Suprapubic skin (tissue), 4 donors: ENCODE measurements at regions not wholly inside any gene's neighbourhood (a gene's known extent, or its start where the extent isn't known, plus 50 kb on each side); places are given as distances from the start of the nearest gene placed in this dataset.

Source experiments
- DNase-seq, 2 donors: peaks; one replicate each; pipeline ENCODE4 v3.0.0-alpha.2; 2019; ENCODE audit warnings: low spot score in 2 of 2
- H3K27ac ChIP-seq: fragments of 200-600 bp; sonication (generic); one replicate; pipeline ENCODE4 v1.5.1; 2019
- H3K27me3 ChIP-seq: fragments of 200-600 bp; sonication (generic); one replicate; pipeline ENCODE4 v1.5.1; 2019
- H3K36me3 ChIP-seq: fragments of 200-600 bp; sonication (generic); one replicate; pipeline ENCODE4 v1.5.1; 2019
- H3K4me1 ChIP-seq: fragments of 200-600 bp; sonication (generic); one replicate; pipeline ENCODE4 v1.5.1; 2019
- H3K4me3 ChIP-seq: fragments of 200-600 bp; sonication (generic); one replicate; pipeline ENCODE4 v1.5.1; 2019; ENCODE audit warnings: mild to moderate bottlenecking
- H3K9me3 ChIP-seq: fragments of 200-600 bp; sonication (generic); one replicate; pipeline ENCODE4 v1.5.1; 2019
- EP300 ChIP-seq: sonication (generic); formaldehyde crosslinking; IDR thresholded peaks from one replicate; pipeline ENCODE4 v1.6.1; 2017; ENCODE audit warnings: antibody characterized with exemption
- POLR2A ChIP-seq, 2 donors: fragments of 450-650 bp; IDR thresholded peaks; one replicate each; pipeline ENCODE4 v1.6.1; 2017; ENCODE audit warnings: antibody characterized with exemption in 2 of 2, mild to moderate bottlenecking in 2 of 2, moderate library complexity in 2 of 2
- POLR2AphosphoS5 ChIP-seq, 3 donors: sonication (generic); formaldehyde crosslinking; IDR thresholded peaks; one replicate each; pipeline ENCODE4 v1.6.1; 2017; ENCODE audit warnings: antibody characterized with exemption in 3 of 3
- WGBS: methylation state at CpG from one replicate; pipeline ENCODE4 v1.1.5; 2018; 5-methylcytosine and 5-hydroxymethylcytosine counted together
- TF ChIP-seq, protein P1 (sequence below), 2 donors: fragments of 200-600 bp in 1 of 2; fragments of 450-650 bp in 1 of 2; sonication (generic) in 1 of 2; IDR thresholded peaks; one replicate each; pipeline ENCODE4 v1.5.1; 2016 to 2019; ENCODE audit warnings: antibody characterized with exemption in 2 of 2, mild to moderate bottlenecking in 1 of 2, moderate library complexity in 1 of 2

DNA sequence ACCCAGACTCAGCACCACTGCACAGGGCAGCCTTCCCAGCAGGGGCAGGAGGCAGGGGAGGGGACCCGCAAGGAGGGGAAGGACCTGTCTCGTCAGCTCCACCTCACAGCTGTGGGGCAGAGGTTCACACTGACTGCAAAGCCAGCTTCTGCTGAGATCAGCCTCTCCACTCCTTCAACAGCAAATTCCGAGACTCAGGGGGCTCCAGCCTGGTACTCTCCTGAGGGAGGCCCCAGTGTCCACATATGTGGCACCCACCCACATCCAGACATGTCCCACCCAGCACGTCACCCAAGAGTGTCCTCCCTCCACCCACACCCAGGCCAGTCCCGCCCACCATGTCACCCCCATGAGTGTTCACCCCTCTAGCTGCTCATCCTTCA is 329.5 kb downstream of the NPHP4 start:
- Histone ChIP-seq H3K27me3 (peaks cover 20% of the 10 kb centered on the region), H3K9me3 (no peaks in the 10 kb centered on the region)

DNA sequence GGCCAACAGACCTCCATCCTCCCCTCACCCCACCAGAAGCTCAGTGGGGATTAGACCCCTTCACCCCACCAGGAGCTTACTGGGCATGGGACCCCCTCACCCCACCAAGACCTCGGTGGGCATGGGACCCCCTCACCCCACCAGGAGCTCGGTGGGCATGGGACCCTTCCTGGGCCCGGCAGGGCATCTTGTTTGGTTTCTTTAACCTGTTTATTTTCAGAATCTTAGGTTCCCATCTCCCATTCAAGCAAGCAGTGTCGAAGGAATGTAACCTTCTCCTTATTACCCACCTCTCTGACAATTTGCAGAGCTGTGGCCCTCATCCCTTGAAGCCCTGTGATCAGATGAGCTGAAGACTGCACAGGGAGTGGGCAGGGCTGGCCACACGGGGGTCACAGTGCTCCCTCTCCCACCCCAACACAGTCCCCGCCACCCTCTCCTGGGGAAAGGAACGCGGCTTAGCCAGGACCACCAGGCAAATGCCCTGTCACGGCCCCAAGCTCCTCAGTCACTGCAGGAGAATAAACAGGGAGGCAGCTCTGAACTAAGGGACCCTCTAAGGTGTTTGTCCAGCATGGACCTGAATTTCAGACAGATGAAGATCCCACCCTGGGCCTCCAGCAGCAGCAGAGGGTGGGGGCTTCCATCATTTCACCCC is 330.0 kb downstream of the NPHP4 start:
- DNase-seq = no peak
- Histone ChIP-seq H3K27me3 (peaks cover 20% of the 10 kb centered on the region), H3K27ac (no peak overlapping the region), H3K4me1 (peaks cover 29% of the 10 kb centered on the region), H3K36me3 (no peaks in the 10 kb centered on the region), H3K9me3 (no peaks in the 10 kb centered on the region), H3K4me3 (no peak overlapping the region)
- no peak for TF ChIP-seq POLR2AphosphoS5 (IDR thresholded peaks at IDR 0.05)
- TF ChIP-seq, protein P1, sequence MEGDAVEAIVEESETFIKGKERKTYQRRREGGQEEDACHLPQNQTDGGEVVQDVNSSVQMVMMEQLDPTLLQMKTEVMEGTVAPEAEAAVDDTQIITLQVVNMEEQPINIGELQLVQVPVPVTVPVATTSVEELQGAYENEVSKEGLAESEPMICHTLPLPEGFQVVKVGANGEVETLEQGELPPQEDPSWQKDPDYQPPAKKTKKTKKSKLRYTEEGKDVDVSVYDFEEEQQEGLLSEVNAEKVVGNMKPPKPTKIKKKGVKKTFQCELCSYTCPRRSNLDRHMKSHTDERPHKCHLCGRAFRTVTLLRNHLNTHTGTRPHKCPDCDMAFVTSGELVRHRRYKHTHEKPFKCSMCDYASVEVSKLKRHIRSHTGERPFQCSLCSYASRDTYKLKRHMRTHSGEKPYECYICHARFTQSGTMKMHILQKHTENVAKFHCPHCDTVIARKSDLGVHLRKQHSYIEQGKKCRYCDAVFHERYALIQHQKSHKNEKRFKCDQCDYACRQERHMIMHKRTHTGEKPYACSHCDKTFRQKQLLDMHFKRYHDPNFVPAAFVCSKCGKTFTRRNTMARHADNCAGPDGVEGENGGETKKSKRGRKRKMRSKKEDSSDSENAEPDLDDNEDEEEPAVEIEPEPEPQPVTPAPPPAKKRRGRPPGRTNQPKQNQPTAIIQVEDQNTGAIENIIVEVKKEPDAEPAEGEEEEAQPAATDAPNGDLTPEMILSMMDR (IDR thresholded peaks at IDR 0.05) = no peak
- no peak for TF ChIP-seq EP300
- TF ChIP-seq POLR2A (IDR thresholded peaks at IDR 0.05) = no peak
- WGBS = 66% methylated on average over 6 of the region's 9 CpGs

More for the DNA sequence above, 329.5 kb downstream of the NPHP4 start:
- Histone ChIP-seq H3K36me3 (no peaks in the 10 kb centered on the region), H3K27ac (no peak overlapping the region), H3K4me3 (no peak overlapping the region), H3K4me1 (peaks cover 35% of the 10 kb centered on the region)
- WGBS = 93% methylated on average over 2 of the region's 5 CpGs
- TF ChIP-seq POLR2A (IDR thresholded peaks at IDR 0.05) = no peak
- TF ChIP-seq, protein P1 (IDR thresholded peaks at IDR 0.05) = no peak
- TF ChIP-seq EP300 = no peak
- TF ChIP-seq POLR2AphosphoS5 (IDR thresholded peaks at IDR 0.05) = no peak
- no peak for DNase-seq

DNA sequence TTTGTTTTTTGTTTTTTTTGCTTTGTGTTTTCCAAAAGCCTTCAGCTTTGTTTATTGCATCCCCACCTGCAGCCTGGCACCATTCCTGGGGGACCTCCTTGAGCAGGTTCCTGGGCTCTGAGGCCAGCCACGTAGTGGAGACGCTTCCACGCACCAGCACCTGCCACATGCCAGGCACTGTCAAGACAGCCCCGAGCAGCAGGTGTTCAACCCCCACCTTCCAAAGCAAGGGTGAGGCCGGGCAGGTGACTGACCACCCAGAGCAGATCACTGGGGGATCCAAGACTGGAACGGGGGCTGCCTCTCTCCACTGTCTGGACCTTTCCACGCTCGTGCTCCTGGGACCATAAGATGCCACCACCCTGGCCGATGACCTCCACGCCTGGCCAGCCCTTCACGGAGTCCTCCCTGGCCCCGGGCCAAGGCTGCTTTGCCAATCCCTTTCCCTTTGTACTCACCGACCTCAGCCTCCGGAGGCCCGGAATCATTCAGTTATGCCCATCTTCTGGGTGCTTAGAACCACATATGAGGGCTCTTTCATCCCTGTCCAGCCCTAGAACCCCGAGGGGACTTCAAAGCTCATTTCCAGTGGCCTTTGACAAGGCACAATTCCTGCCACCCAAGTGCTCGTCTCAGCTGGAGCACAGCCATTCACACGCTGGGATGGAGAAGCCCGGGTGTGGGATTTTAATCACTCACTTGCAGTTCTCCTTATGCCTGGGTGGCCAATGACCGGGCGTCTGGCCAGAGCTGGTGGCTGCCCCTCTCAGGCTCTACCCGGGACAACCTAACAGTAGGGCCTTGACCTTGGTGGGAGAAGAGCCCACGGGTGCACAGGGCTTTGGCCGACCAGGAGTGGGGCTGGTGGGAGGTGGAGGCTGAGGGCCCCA is 330.8 kb downstream of the NPHP4 start:
- DNase-seq = no peak
- no peak overlapping the region for H3K4me3 ChIP-seq
- TF ChIP-seq EP300 = no peak
- TF ChIP-seq, protein P1 (IDR thresholded peaks at IDR 0.05) = no peak
- TF ChIP-seq POLR2AphosphoS5 (IDR thresholded peaks at IDR 0.05) = no peak
- no peak for TF ChIP-seq POLR2A (IDR thresholded peaks at IDR 0.05)
- H3K9me3 ChIP-seq = no peaks in the 10 kb centered on the region
- peaks cover 20% of the 10 kb centered on the region for H3K27me3 ChIP-seq
- H3K36me3 ChIP-seq = no peaks in the 10 kb centered on the region
- WGBS = 78% methylated on average over 19 of the region's 24 CpGs
- no peak overlapping the region for H3K27ac ChIP-seq
- H3K4me1 ChIP-seq = peaks cover 26% of the 10 kb centered on the region

DNA sequence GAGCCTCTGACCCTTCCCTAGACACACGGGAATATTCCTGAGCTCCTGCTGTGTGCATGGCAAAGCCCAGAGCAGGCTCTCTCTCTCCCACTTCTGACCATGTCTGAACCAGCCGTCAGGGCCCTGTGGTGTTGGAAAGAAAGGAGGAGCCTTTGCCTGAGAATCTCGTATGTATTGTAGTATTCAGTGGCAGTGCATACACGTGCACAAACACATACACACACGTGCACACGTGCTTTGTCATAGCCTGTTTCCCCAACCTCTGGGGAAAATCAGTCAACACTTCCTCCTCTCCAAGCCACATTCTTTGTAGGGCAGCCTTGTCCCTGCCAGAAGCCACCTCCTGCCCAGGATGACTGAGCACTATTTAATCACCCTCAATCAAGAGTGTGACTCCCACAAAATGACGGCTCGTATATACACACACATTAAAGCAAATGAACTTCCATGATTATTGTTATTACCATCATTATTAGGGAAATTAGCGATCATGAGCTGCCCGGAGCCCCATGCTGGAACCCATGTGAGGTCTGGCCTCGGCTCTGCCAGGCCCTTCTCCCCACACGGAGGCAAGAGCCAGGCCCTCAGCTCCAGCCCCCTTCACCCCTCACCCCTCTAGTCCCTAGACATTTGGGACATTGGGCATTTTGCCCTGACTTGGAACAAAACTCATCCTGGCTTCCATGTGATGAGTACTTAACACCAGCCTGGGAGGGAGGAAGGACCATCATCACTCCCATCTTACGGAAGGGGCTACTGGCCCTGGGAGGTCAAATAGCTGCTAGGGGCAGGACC is 331.9 kb downstream of the NPHP4 start:
- WGBS = 26% methylated on average over 11 of the region's 13 CpGs
- H3K9me3 ChIP-seq = no peaks in the 10 kb centered on the region
- H3K36me3 ChIP-seq = no peaks in the 10 kb centered on the region
- H3K4me3 ChIP-seq = no peak overlapping the region
- peaks cover 20% of the 10 kb centered on the region for H3K27me3 ChIP-seq
- H3K4me1 ChIP-seq = peaks cover 26% of the 10 kb centered on the region
- peak overlapping the region; percentile 72 for H3K27ac ChIP-seq
- DNase-seq = peak in 1 of 2 donors; percentile 60
- TF ChIP-seq EP300 (no peak), POLR2AphosphoS5 (IDR thresholded peaks at IDR 0.05) (peak in 1 of 3 donors; percentile 52), POLR2A (IDR thresholded peaks at IDR 0.05) (no peak)

DNA sequence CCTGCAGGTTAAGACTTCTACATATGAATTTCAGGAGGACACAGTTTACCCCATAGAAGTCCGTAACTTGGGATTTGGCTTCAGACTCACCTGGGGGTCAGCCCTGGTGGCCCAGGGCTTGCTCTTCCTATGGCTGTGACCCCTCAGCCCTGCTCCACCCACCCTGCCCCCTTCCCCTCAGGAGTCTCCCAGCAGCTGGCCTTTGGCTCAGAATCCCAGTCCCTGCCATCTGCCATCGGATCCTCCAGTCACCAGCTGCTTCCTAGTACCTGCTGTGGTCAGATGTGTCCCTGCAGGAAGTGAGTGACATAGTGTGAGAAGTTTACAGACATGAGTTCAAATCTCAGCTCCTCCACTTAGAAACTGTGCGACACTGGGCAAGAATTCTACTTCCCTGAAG is 332.6 kb downstream of the NPHP4 start:
- TF ChIP-seq POLR2AphosphoS5 (IDR thresholded peaks at IDR 0.05) (no peak), POLR2A (IDR thresholded peaks at IDR 0.05) (no peak), EP300 (no peak)
- TF ChIP-seq, protein P1 (IDR thresholded peaks at IDR 0.05) = no peak
- Histone ChIP-seq H3K4me1 (peaks cover 26% of the 10 kb centered on the region), H3K9me3 (no peaks in the 10 kb centered on the region), H3K27me3 (peaks cover 15% of the 10 kb centered on the region), H3K4me3 (no peak overlapping the region), H3K36me3 (no peaks in the 10 kb centered on the region), H3K27ac (peak overlapping the region; percentile 72)
- DNase-seq = peak in 1 of 2 donors; percentile 37
- whole genome bisulfite sequencing = 50% methylated on average over 2 of the region's 3 CpGs
